ENCODE measurements at regions not wholly inside any gene's neighbourhood (a gene's known extent, or its start where the extent isn't known, plus 50 kb on each side); places are given as distances from the start of the nearest gene placed in this dataset.

DNA sequence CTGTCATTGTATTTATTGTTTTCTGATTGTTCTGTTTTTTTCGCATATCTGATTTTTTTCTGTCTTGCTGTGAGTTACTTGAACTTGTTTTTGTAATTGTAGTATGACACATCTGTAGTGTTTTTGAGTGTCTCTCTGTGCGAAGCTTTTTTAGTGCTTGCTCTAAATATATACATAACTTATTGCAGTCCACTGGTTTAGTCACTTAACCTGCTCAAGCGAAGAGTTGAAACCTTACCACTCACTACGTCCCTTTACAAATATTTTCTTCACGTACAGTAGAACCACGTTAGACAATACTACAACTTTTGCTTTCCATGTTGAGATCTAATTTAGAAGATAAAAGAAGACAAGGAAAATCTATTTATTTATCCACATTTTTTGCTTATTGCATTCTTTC lies 713.0 kb upstream of the GRM7 start:
- Histone ChIP-seq H3K27ac (no peak overlapping the region), H3K9me3 (no peaks in the 10 kb centered on the region), H3K4me2 (no peak overlapping the region), H3K4me1 (no peaks in the 10 kb centered on the region), H3K4me3 (no peak overlapping the region)
- ChIA-PET CTCF (no interaction called here), POLR2A (no interaction called here)
- 27% methylated on average over 6 of the region's 6 CpGs for WGBS (ENCODE audit: missing lambda C conversion rate)
- TF ChIP-seq HOXB5 (CRISPR knock-in tag; IDR thresholded peaks at IDR 0.05) (no peak), ZFP36 (IDR thresholded peaks at IDR 0.05; ENCODE audit: borderline replicate concordance, partially characterized antibody) (no peak), HOXB13 (CRISPR knock-in tag; IDR thresholded peaks at IDR 0.05; ENCODE audit: low read depth) (no peak), MAZ (IDR thresholded peaks at IDR 0.05; ENCODE audit: borderline replicate concordance, low read depth, low read length) (no peak), SMC3 (IDR thresholded peaks at IDR 0.05) (no peak), CBX2 (IDR thresholded peaks at IDR 0.05; ENCODE audit: borderline replicate concordance, low read depth) (no peak), ESRRA (IDR thresholded peaks at IDR 0.05; ENCODE audit: borderline replicate concordance, low read length) (no peak), JUN (IDR thresholded peaks at IDR 0.05) (no peak)
- TF ChIP-seq, protein P1, sequence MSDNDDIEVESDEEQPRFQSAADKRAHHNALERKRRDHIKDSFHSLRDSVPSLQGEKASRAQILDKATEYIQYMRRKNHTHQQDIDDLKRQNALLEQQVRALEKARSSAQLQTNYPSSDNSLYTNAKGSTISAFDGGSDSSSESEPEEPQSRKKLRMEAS (IDR thresholded peaks at IDR 0.05) = no peak
- TF ChIP-seq, protein P2, sequence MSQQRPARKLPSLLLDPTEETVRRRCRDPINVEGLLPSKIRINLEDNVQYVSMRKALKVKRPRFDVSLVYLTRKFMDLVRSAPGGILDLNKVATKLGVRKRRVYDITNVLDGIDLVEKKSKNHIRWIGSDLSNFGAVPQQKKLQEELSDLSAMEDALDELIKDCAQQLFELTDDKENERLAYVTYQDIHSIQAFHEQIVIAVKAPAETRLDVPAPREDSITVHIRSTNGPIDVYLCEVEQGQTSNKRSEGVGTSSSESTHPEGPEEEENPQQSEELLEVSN (IDR thresholded peaks at IDR 0.05; ENCODE audit: borderline replicate concordance, low read depth) = no peak
- TF ChIP-seq, protein P3, sequence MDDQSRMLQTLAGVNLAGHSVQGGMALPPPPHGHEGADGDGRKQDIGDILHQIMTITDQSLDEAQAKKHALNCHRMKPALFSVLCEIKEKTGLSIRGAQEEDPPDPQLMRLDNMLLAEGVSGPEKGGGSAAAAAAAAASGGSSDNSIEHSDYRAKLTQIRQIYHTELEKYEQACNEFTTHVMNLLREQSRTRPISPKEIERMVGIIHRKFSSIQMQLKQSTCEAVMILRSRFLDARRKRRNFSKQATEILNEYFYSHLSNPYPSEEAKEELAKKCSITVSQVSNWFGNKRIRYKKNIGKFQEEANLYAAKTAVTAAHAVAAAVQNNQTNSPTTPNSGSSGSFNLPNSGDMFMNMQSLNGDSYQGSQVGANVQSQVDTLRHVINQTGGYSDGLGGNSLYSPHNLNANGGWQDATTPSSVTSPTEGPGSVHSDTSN (IDR thresholded peaks at IDR 0.05) = no peak
- TF ChIP-seq, protein P4, sequence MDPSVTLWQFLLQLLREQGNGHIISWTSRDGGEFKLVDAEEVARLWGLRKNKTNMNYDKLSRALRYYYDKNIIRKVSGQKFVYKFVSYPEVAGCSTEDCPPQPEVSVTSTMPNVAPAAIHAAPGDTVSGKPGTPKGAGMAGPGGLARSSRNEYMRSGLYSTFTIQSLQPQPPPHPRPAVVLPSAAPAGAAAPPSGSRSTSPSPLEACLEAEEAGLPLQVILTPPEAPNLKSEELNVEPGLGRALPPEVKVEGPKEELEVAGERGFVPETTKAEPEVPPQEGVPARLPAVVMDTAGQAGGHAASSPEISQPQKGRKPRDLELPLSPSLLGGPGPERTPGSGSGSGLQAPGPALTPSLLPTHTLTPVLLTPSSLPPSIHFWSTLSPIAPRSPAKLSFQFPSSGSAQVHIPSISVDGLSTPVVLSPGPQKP (IDR thresholded peaks at IDR 0.05; ENCODE audit: low read depth, low read length) = no peak
- TF ChIP-seq, protein P5, sequence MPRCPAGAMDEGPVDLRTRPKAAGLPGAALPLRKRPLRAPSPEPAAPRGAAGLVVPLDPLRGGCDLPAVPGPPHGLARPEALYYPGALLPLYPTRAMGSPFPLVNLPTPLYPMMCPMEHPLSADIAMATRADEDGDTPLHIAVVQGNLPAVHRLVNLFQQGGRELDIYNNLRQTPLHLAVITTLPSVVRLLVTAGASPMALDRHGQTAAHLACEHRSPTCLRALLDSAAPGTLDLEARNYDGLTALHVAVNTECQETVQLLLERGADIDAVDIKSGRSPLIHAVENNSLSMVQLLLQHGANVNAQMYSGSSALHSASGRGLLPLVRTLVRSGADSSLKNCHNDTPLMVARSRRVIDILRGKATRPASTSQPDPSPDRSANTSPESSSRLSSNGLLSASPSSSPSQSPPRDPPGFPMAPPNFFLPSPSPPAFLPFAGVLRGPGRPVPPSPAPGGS (IDR thresholded peaks at IDR 0.05) = no peak
- ATAC-seq = no peak
- FAIRE-seq = no peak
- no peak for DNase-seq (ENCODE audit: low read depth in 1 of 2, low spot score in 1 of 2)

DNA sequence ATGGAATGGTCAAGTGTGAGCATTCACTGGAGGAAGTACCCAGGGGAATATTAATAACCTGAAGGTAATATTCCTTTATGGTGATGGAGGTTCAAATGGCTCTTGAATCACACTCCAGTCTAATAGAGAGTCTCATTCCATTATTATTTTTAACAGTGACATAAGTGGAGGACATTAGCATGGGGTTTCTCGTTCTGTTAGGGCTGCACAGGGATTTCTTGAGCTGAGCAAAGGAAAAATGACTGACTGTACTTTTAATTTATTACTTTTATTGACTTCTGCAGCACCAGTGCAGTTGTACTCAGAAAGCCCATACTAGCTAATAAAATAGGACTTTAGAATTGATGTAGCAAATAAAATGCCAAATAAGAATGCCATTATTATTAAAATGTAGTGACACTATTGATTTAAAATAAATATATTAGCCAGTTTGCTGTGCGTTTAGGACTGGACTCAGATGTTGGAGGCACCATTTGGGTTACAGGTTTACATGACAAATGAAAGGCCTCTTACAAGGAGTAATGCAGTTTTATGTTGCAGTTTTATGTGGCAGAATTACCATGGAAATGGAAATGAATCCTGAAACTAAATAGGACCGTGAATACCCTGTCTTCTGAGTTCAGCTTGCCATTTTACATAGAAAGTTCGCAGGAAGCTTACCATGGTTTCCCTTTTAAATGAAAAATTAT lies 705.1 kb upstream of the GRM7 start:
- FAIRE-seq (no peak), ATAC-seq (no peak), DNase-seq (ENCODE audit: low read depth in 1 of 2, low spot score in 1 of 2) (no peak)
- CTCF ChIA-PET = interaction anchor here (1.5 kb wide), 1 partner anchor 13 kb away, joined by 4 read pairs; no protein-coding TSS in a partner anchor
- POLR2A ChIA-PET = no interaction called here
- TF ChIP-seq EHF (CRISPR knock-in tag; IDR thresholded peaks at IDR 0.05) = no peak
- no peak for TF ChIP-seq RAD21 (conservative IDR thresholded peaks at IDR 0.05 in 1 of 2, IDR thresholded peaks at IDR 0.05 in 1 of 2)
- no peak for TF ChIP-seq ESRRA (IDR thresholded peaks at IDR 0.05; ENCODE audit: borderline replicate concordance, low read length)
- TF ChIP-seq FOSB (CRISPR knock-in tag; IDR thresholded peaks at IDR 0.05) = no peak
- TF ChIP-seq, protein P6, sequence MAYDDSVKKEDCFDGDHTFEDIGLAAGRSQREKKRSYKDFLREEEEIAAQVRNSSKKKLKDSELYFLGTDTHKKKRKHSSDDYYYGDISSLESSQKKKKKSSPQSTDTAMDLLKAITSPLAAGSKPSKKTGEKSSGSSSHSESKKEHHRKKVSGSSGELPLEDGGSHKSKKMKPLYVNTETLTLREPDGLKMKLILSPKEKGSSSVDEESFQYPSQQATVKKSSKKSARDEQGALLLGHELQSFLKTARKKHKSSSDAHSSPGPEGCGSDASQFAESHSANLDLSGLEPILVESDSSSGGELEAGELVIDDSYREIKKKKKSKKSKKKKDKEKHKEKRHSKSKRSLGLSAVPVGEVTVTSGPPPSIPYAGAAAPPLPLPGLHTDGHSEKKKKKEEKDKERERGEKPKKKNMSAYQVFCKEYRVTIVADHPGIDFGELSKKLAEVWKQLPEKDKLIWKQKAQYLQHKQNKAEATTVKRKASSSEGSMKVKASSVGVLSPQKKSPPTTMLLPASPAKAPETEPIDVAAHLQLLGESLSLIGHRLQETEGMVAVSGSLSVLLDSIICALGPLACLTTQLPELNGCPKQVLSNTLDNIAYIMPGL (CRISPR knock-in tag; IDR thresholded peaks at IDR 0.05; ENCODE audit: borderline replicate concordance) = no peak
- no peak for TF ChIP-seq NFE2L2 (conservative IDR thresholded peaks at IDR 0.05; ENCODE audit: low read length)
- no peak for TF ChIP-seq MAFK (IDR thresholded peaks at IDR 0.05; ENCODE audit: partially characterized antibody)
- TF ChIP-seq, protein P7, sequence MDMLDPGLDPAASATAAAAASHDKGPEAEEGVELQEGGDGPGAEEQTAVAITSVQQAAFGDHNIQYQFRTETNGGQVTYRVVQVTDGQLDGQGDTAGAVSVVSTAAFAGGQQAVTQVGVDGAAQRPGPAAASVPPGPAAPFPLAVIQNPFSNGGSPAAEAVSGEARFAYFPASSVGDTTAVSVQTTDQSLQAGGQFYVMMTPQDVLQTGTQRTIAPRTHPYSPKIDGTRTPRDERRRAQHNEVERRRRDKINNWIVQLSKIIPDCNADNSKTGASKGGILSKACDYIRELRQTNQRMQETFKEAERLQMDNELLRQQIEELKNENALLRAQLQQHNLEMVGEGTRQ (IDR thresholded peaks at IDR 0.05) = no peak
- TF ChIP-seq HDAC2 (IDR thresholded peaks at IDR 0.05) = no peak
- no peak for TF ChIP-seq HOXB13 (CRISPR knock-in tag; IDR thresholded peaks at IDR 0.05; ENCODE audit: low read depth)
- TF ChIP-seq BHLHE40 (IDR thresholded peaks at IDR 0.05; ENCODE audit: low read depth, low read length) = no peak
- TF ChIP-seq KDM5A (IDR thresholded peaks at IDR 0.05) = no peak
- TF ChIP-seq CEBPB (IDR thresholded peaks at IDR 0.05) = no peak
- no peak for TF ChIP-seq POLR2AphosphoS2 (conservative IDR thresholded peaks at IDR 0.05; ENCODE audit: low read length)
- H3K4me3 ChIP-seq = no peak overlapping the region
- no peaks in the 10 kb centered on the region for H3K9me3 ChIP-seq
- WGBS (ENCODE audit: missing lambda C conversion rate) = under 1% methylated on average over 4 of the region's 4 CpGs
- H3K4me1 ChIP-seq = no peaks in the 10 kb centered on the region
- H3K4me2 ChIP-seq = no peak overlapping the region
- no peak overlapping the region for H3K27ac ChIP-seq

All from A549 (cell line).